ENCODE measurements at regions not wholly inside any gene's neighbourhood (a gene's known extent, or its start where the extent isn't known, plus 50 kb on each side); places are given as distances from the start of the nearest gene placed in this dataset.

DNA sequence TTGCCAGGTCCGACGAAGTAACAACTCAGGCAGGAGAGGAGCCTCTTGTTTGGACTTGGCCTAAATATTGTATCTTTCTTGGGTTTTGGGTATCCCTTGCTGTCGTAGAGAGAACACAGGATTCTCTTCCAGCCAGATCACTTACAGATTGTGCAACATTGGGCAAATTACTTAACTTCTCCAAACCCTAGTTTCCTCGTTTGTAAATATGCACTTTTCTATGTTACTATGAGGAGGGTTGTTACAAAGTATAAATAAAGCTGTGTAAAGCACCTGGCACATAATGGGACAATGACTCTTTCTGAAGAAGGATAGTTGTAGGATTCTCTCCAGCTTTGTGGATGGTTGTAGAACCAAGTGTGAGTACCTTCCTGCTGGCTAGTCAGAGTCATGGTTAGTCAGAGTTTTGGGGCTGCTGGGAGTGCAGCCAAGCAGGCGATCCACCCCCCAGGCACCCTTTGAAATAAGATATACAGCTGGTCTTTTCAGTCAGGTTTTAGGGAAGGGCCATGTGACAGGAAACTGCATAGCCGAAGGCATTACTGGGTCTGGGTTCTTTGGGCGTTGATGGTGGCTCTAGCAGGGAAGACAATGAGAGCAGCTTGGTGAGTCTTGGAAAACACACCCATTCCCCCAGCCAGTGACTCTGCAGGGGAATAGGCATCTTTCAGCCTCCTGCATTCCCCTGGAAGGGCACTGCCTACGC, 49.9 kb upstream of the GDNF start:
- no peak overlapping the region for H3K4me3 ChIP-seq (ENCODE audit: low read depth, low read length)
- TF ChIP-seq, protein P1, sequence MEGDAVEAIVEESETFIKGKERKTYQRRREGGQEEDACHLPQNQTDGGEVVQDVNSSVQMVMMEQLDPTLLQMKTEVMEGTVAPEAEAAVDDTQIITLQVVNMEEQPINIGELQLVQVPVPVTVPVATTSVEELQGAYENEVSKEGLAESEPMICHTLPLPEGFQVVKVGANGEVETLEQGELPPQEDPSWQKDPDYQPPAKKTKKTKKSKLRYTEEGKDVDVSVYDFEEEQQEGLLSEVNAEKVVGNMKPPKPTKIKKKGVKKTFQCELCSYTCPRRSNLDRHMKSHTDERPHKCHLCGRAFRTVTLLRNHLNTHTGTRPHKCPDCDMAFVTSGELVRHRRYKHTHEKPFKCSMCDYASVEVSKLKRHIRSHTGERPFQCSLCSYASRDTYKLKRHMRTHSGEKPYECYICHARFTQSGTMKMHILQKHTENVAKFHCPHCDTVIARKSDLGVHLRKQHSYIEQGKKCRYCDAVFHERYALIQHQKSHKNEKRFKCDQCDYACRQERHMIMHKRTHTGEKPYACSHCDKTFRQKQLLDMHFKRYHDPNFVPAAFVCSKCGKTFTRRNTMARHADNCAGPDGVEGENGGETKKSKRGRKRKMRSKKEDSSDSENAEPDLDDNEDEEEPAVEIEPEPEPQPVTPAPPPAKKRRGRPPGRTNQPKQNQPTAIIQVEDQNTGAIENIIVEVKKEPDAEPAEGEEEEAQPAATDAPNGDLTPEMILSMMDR (IDR thresholded peaks at IDR 0.05), result no peak
- no peak overlapping the region for H2AFZ ChIP-seq
- H3K4me2 ChIP-seq (ENCODE audit: low read length), result no peak overlapping the region
- no peaks in the 10 kb centered on the region for H3K9me3 ChIP-seq (ENCODE audit: control insufficient read depth, low read length)
- no peaks in the 10 kb centered on the region for H3K79me2 ChIP-seq
- no peaks in the 10 kb centered on the region for H3K27me3 ChIP-seq (ENCODE audit: control insufficient read depth, insufficient read depth, low read length)
- no peaks in the 10 kb centered on the region for H3K36me3 ChIP-seq (ENCODE audit: control insufficient read depth, insufficient read depth, low read length)
- no peak overlapping the region for H3K9ac ChIP-seq
- H3K27ac ChIP-seq, result no peak overlapping the region
- no peaks in the 10 kb centered on the region for H3K4me1 ChIP-seq
